ENCODE measurements at regions not wholly inside any gene's neighbourhood (a gene's known extent, or its start where the extent isn't known, plus 50 kb on each side); places are given as distances from the start of the nearest gene placed in this dataset.

DNA sequence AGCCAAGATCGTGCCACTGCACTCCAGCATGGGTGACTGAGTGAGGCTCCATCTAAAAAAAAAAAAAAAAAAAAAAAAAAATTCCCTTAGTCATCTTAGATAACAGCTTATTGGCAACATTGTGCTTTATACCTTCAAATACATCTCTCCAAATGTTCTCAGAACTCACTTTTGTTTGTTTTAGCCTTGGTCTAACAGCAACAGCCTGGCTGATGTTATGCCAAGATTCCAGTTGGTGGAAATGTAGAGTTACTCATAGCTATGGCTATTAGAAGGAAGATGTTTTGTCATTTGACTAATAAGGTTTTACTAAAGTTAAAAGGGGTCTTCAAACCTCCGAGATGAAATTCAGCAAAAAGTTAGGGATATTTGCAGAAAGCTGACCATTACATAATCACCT lies 481.4 kb downstream of the NEBL start:
- Histone ChIP-seq H3K27ac (ENCODE audit: low read depth in 1 of 2, low read length in 1 of 2) (no peak overlapping the region), H3K4me1 (ENCODE audit: control insufficient read depth in 5 of 5, insufficient read depth in 5 of 5, low read length in 5 of 5) (peaks cover 0 to 4% (median 0%) of the 10 kb centered on the region in 5 donors), H3K4me3 (no peak overlapping the region), H3K27me3 (ENCODE audit: control insufficient read depth in 3 of 3, insufficient read depth in 3 of 3, low read length in 2 of 3) (no peaks in the 10 kb centered on the region), H3K9me3 (ENCODE audit: control insufficient read depth in 4 of 4, insufficient read depth in 3 of 4, low read length in 3 of 4) (no peaks in the 10 kb centered on the region), H3K36me3 (ENCODE audit: control insufficient read depth in 4 of 4, insufficient read depth in 4 of 4, low read length in 4 of 4) (no peaks in the 10 kb centered on the region), H3K9ac (ENCODE audit: insufficient read depth in 1 of 2, low read length in 2 of 2) (no peak overlapping the region)
- WGBS, 2 donors, result 81 to 83% methylated on average over 2 of the region's 2 CpGs
- ATAC-seq (ENCODE audit: insufficient read depth, low FRiP score), result no peak
- DNase-seq, result no peak
- TF ChIP-seq, protein P1, sequence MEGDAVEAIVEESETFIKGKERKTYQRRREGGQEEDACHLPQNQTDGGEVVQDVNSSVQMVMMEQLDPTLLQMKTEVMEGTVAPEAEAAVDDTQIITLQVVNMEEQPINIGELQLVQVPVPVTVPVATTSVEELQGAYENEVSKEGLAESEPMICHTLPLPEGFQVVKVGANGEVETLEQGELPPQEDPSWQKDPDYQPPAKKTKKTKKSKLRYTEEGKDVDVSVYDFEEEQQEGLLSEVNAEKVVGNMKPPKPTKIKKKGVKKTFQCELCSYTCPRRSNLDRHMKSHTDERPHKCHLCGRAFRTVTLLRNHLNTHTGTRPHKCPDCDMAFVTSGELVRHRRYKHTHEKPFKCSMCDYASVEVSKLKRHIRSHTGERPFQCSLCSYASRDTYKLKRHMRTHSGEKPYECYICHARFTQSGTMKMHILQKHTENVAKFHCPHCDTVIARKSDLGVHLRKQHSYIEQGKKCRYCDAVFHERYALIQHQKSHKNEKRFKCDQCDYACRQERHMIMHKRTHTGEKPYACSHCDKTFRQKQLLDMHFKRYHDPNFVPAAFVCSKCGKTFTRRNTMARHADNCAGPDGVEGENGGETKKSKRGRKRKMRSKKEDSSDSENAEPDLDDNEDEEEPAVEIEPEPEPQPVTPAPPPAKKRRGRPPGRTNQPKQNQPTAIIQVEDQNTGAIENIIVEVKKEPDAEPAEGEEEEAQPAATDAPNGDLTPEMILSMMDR (IDR thresholded peaks at IDR 0.05; ENCODE audit: control extremely low read depth, extremely low read depth), result no peak

DNA sequence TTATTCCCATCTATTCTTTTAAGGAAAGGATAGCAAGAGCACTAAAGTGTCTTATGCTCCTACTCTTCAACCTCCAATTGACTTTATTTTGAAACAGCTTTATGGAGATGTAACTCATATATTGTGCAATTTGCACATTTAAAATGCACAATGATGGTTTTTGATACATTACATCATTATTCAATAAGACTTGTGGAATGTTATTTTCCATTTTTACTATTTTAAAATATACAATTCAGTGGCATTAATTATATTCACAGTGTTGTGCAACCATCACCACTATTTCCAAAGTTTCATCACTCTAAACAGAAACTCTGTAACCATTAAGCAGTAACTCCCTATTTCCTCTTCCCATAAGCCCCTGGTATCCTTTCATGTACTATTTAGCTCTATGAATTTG lies 489.8 kb downstream of the NEBL start:
- ATAC-seq (ENCODE audit: insufficient read depth, low FRiP score), result no peak
- H3K4me1 ChIP-seq (ENCODE audit: control insufficient read depth in 5 of 5, insufficient read depth in 5 of 5, low read length in 5 of 5), result peaks cover 0 to 21% (median under 1%) of the 10 kb centered on the region in 5 donors
- DNase-seq, result peak in 1 of 3 donors; percentile 89
- TF ChIP-seq, protein P1 (IDR thresholded peaks at IDR 0.05; ENCODE audit: control extremely low read depth, extremely low read depth), result no peak
- no peak overlapping the region for H3K9ac ChIP-seq (ENCODE audit: insufficient read depth in 1 of 2, low read length in 2 of 2)
- no peak overlapping the region for H3K4me3 ChIP-seq
- H3K36me3 ChIP-seq (ENCODE audit: control insufficient read depth in 4 of 4, insufficient read depth in 4 of 4, low read length in 4 of 4), result no peaks in the 10 kb centered on the region
- no peaks in the 10 kb centered on the region for H3K9me3 ChIP-seq (ENCODE audit: control insufficient read depth in 4 of 4, insufficient read depth in 3 of 4, low read length in 3 of 4)
- no peaks in the 10 kb centered on the region for H3K27me3 ChIP-seq (ENCODE audit: control insufficient read depth in 3 of 3, insufficient read depth in 3 of 3, low read length in 2 of 3)
- no peak overlapping the region for H3K27ac ChIP-seq (ENCODE audit: low read depth in 1 of 2, low read length in 1 of 2)

DNA sequence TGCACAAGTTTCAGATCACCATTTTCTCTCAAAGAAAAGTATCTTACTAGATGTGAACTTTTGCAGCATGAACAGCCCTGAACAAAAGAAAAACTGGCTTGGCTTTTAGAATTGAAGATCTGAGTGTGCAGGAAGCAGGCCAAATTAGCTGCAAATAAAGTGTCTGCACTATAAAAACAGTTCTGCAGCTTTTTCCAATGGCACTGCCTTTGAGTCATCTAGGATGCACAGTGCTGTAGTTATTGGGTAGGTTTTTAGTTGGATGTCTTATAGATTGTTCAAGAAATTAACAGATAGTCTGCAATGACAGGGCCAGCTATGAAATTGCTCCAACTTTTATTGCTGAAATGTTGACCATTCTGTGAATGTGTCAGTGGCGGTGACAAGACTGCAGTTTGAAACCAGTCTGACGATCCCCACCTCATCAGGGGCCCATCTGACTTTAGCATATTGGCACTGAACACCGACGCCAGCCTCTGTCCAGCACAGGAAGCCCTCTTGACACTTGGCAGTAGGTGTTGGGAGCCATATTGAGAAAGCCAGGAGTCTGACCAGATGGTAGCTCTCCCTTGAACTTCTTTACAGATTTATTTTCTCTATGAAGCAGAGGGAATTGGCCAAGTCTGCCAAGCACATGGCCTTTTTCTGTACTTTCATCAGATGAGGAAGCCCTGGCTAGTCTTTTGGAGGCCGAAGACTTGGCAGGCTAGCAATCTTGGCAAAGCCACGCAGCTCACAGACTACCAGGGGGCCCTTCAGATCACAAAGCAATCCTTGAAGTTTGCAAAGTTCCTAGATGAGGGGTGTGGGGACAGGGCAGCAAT lies 490.6 kb downstream of the NEBL start:
- DNase-seq (peak; percentile 98 to 100 (median 100)), ATAC-seq (ENCODE audit: insufficient read depth, low FRiP score) (peak; percentile 19)
- Histone ChIP-seq H3K36me3 (ENCODE audit: control insufficient read depth in 4 of 4, insufficient read depth in 4 of 4, low read length in 4 of 4) (no peaks in the 10 kb centered on the region), H3K4me1 (ENCODE audit: control insufficient read depth in 5 of 5, insufficient read depth in 5 of 5, low read length in 5 of 5) (peaks cover 0 to 29% (median 3%) of the 10 kb centered on the region in 5 donors), H3K4me3 (no peak overlapping the region), H3K9me3 (ENCODE audit: control insufficient read depth in 4 of 4, insufficient read depth in 3 of 4, low read length in 3 of 4) (no peaks in the 10 kb centered on the region), H3K27ac (ENCODE audit: low read depth in 1 of 2, low read length in 1 of 2) (no peak overlapping the region), H3K27me3 (ENCODE audit: control insufficient read depth in 3 of 3, insufficient read depth in 3 of 3, low read length in 2 of 3) (no peaks in the 10 kb centered on the region), H3K9ac (ENCODE audit: insufficient read depth in 1 of 2, low read length in 2 of 2) (no peak overlapping the region)
- 71 to 90% methylated on average over 6 of the region's 6 CpGs for WGBS, 2 donors
- TF ChIP-seq, protein P1 (IDR thresholded peaks at IDR 0.05; ENCODE audit: control extremely low read depth, extremely low read depth), result no peak
